BJ (cell line): ENCODE measurements at regions not wholly inside any gene's neighbourhood (a gene's known extent, or its start where the extent isn't known, plus 50 kb on each side); places are given as distances from the start of the nearest gene placed in this dataset.

Experiments
- CTCF ChIA-PET: fragments of 350-600 bp; formaldehyde crosslinking; extraction: SDS; loops from one replicate; lab custom pipeline; 2021; ENCODE audit warnings: antibody characterized with exemption, inconsistent platforms; lab: Yijun Ruan, JAX
- POLR2A ChIA-PET: fragments of 300-600 bp; sonication (Branson Sonifier 250); formaldehyde crosslinking; extraction: SDS; loops from one replicate; lab custom pipeline; 2021; ENCODE audit warnings: antibody characterized with exemption; lab: Charles Lee
- DNase-seq: peaks from one replicate; pipeline ENCODE4 v3.0.0-alpha.2; 2011; ENCODE audit warnings: low read depth
- H3K27me3 ChIP-seq: 2 replicates; pipeline ENCODE4 v1.6.0; 2011; ENCODE audit warnings: low read length; ENCODE audit not compliant: control insufficient read depth, insufficient read depth
- H3K36me3 ChIP-seq: 2 replicates; pipeline ENCODE4 v1.5.1; 2011; ENCODE audit warnings: low read length; ENCODE audit not compliant: control insufficient read depth, insufficient read depth
- H3K4me3 ChIP-seq: 2 replicates; pipeline ENCODE4 v1.5.1; 2011; ENCODE audit warnings: low read depth, mild to moderate bottlenecking, control low read depth, low read length
- TF ChIP-seq, protein P1 (sequence below): IDR thresholded peaks from 2 replicates; pipeline ENCODE4 v1.5.1; 2011; ENCODE audit warnings: low read depth, mild to moderate bottlenecking, control low read depth, inconsistent platforms, low read length, moderate library complexity; ENCODE audit not compliant: insufficient read depth

- DNase-seq: no peak
- ChIA-PET CTCF (no interaction called here), POLR2A (no interaction called here)
- Histone ChIP-seq H3K27me3 (no peaks in the 10 kb centered on the region), H3K36me3 (no peaks in the 10 kb centered on the region), H3K4me3 (no peak overlapping the region)
- TF ChIP-seq, protein P1, sequence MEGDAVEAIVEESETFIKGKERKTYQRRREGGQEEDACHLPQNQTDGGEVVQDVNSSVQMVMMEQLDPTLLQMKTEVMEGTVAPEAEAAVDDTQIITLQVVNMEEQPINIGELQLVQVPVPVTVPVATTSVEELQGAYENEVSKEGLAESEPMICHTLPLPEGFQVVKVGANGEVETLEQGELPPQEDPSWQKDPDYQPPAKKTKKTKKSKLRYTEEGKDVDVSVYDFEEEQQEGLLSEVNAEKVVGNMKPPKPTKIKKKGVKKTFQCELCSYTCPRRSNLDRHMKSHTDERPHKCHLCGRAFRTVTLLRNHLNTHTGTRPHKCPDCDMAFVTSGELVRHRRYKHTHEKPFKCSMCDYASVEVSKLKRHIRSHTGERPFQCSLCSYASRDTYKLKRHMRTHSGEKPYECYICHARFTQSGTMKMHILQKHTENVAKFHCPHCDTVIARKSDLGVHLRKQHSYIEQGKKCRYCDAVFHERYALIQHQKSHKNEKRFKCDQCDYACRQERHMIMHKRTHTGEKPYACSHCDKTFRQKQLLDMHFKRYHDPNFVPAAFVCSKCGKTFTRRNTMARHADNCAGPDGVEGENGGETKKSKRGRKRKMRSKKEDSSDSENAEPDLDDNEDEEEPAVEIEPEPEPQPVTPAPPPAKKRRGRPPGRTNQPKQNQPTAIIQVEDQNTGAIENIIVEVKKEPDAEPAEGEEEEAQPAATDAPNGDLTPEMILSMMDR: no peak
These were observed 659.0 kb upstream of the PCDH15 start for GRCh38 chr10:55460008-55460407.

DNA sequence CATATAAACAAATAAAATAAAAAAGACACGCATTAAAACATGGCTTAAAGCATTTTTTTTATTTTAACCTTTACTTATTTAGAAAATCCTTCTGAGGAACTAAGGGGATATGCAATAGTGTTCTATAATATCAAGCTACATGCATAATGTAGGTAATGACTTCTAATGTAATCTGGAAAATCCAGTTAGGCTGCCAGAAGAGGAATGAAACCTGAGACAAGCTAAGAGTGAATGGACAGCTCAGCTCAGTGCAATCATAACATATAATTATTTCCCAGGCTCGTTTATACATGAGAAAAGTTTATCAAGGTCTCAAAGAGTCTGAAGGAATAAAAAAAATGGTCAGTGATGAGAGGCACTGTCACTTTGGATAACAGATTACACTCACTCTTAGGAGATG lies 649.0 kb upstream of the PCDH15 start:
- Histone ChIP-seq H3K4me3 (no peak overlapping the region), H3K36me3 (no peaks in the 10 kb centered on the region), H3K27me3 (no peaks in the 10 kb centered on the region)
- TF ChIP-seq, protein P1: no peak
- DNase-seq: no peak
- ChIA-PET CTCF (no interaction called here), POLR2A (no interaction called here)

GRCh38 chr10:55446441-55447002 lies 645.5 kb upstream of the PCDH15 start:
- DNase-seq: no peak
- POLR2A ChIA-PET: no interaction called here

GRCh38 chr10:55441777-55442176 lies 640.7 kb upstream of the PCDH15 start:
- TF ChIP-seq, protein P1: no peak
- no peak for DNase-seq
- no peak overlapping the region for H3K4me3 ChIP-seq
- no peaks in the 10 kb centered on the region for H3K36me3 ChIP-seq
- ChIA-PET CTCF (interaction anchor here (0.6 kb wide), 1 partner anchor 130 kb away, joined by 3 read pairs; no protein-coding TSS in a partner anchor), POLR2A (no interaction called here)
- H3K27me3 ChIP-seq: no peaks in the 10 kb centered on the region

More at GRCh38 chr10:55446441-55447002, 645.5 kb upstream of the PCDH15 start:
- Histone ChIP-seq H3K27me3 (no peaks in the 10 kb centered on the region), H3K4me3 (no peak overlapping the region), H3K36me3 (no peaks in the 10 kb centered on the region)
- CTCF ChIA-PET: no interaction called here
- TF ChIP-seq, protein P1: no peak

DNA sequence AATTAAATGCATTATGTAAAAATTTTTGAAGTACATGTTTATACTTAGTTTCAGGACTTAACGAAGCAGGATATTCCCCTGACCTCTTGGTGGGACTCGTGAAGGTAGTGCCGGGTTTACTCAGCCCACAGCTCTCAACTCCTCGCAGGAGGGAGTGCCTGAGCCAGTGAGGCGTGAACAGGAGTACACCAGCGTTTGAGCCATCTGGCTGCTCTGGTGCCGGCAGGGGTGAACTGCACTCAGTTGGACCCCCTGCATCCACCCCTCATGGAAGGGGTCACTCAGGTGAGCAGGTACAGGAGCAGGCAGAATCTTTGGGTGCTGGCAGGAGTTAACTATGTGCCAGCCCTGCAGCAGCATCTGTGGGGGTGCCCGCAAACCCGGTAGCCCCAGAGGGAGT lies 625.1 kb upstream of the PCDH15 start:
- no peaks in the 10 kb centered on the region for H3K36me3 ChIP-seq
- no peak for DNase-seq
- POLR2A ChIA-PET: no interaction called here
- no peaks in the 10 kb centered on the region for H3K27me3 ChIP-seq
- TF ChIP-seq, protein P1: no peak
- H3K4me3 ChIP-seq: no peak overlapping the region
- CTCF ChIA-PET: interaction anchor here (0.6 kb wide), 1 partner anchor 8 kb away, joined by 4 read pairs; no protein-coding TSS in a partner anchor
